Pulmonary artery endothelial cell (primary cell): ENCODE measurements at regions not wholly inside any gene's neighbourhood (a gene's known extent, or its start where the extent isn't known, plus 50 kb on each side); places are given as distances from the start of the nearest gene placed in this dataset.
"Not testable (repeated sequence)": the region's sequence is repeated elsewhere in the genome, so short reads cannot be mapped to it uniquely, and the experiment has no call there.

Experiments
- DNase-seq: peaks from one replicate; pipeline ENCODE4 v3.0.0-alpha.2; 2011; ENCODE audit warnings: low read depth, low spot score

GRCh38 chr4:101419336-101420135 is 72.2 kb upstream of the PPP3CA start:
- peak; percentile 73 for DNase-seq

DNA sequence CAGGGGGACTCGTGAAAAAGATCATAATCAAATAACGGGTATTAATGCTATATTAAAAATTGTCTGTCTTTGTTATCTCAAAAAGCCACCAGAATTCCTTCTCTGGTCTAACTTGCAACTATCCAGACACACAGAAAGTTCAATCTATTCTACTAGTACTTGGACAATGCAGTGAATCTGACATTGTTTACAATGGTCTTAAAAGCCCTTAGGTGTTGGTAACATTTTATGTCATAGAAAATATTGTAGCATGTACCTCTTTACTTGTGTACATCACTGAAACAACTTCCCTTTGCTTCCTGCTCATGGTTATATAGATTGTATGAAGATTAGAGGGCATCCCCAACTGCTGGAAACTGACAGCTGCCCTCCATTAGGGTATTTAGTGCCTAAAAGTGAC is 71.1 kb upstream of the PPP3CA start:
- DNase-seq, result no peak

- no peak for DNase-seq
Observed at GRCh38 chr4:101418055-101418454, 70.7 kb upstream of the PPP3CA start.

GRCh38 chr4:101417046-101417445 is 69.7 kb upstream of the PPP3CA start:
- no peak for DNase-seq

DNA sequence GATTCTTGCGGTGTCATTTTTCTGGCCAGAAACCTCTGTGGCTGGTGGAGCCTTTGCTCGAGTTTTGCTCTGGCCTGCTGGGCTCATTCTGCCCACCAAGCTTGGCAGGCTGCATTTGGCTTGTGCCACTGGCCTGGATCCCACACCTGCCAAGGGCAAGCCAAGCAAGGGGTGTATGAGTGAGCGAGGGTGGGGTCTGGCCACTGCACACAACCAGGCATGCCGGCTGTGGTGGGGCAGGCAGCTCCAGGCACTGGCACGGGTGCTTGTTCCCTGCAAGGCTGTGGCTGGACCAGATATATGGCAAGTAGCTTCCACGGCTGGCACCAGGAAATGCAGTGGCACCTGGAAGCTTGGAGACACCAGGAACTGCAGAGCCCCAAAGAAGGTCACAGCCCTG is 68.6 kb upstream of the PPP3CA start:
- no peak for DNase-seq

- DNase-seq, result peak; percentile 30
Observed at GRCh38 chr4:101414496-101414895, 67.2 kb upstream of the PPP3CA start.

- no peak for DNase-seq
Observed at GRCh38 chr4:101411926-101412325, 64.6 kb upstream of the PPP3CA start.

GRCh38 chr4:101411281-101411910 is 64.1 kb upstream of the PPP3CA start:
- not testable (repeated sequence) for DNase-seq

- no peak for DNase-seq
Observed at GRCh38 chr4:101400096-101400495, 52.8 kb upstream of the PPP3CA start.

DNA sequence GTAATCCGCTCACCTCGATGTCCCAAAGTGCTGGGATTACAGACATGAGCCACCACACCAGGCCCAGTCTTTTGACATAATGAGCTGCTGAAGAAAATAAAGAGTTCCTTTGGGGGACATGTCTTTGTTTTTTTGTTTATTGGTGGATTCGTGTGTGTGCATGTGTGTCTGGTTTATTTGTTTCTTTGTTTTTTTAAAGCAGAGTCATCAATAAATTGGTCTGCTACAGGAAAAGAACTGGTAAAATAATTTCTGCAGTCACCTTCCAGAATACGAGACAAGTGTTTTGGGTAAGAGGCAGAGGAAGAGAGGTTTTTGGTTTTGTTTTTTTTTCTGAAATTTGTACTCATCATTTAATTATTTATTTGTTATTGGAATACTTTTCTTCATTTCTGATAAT is 51.5 kb upstream of the PPP3CA start:
- DNase-seq, result no peak
